Activated CD8-positive, alpha-beta T cell treated with anti-CD3 and anti-CD28 coated beads, Interleukin-2, amount 10 ng/mL, durations not matched to agents 7 days and 5 days (primary cell): ENCODE measurements at regions not wholly inside any gene's neighbourhood (a gene's known extent, or its start where the extent isn't known, plus 50 kb on each side); places are given as distances from the start of the nearest gene placed in this dataset.
"Not testable (repeated sequence)": the region's sequence is repeated elsewhere in the genome, so short reads cannot be mapped to it uniquely, and the experiment has no call there.

Source experiments
- ATAC-seq: fragments of 150-1000 bp; cut with Tn5 transposase; one replicate; pipeline ENCODE4 v1.10.0; 2021; ENCODE audit warnings: moderate library complexity
- CTCF ChIA-PET: fragments of 350-600 bp; sonication (Branson Sonifier 250); formaldehyde crosslinking; loops from one replicate; lab custom pipeline; 2021; ENCODE audit warnings: antibody characterized with exemption; lab: Charles Lee
- POLR2A ChIA-PET: fragments of 350-600 bp; sonication (Branson Sonifier 250); formaldehyde crosslinking; loops from one replicate; lab custom pipeline; 2021; ENCODE audit warnings: antibody characterized with exemption; lab: Charles Lee
- DNase-seq: peaks from one replicate; pipeline ENCODE4 v3.0.0-alpha.2; 2020
- H3K27ac Mint-ChIP-seq: one replicate; pipeline ENCODE4 v1.8.0; 2021; ENCODE audit warnings: mild to moderate bottlenecking, mixed read lengths
- H3K27me3 Mint-ChIP-seq: one replicate; pipeline ENCODE4 v1.8.0; 2021; ENCODE audit warnings: low read depth, mixed read lengths
- H3K36me3 Mint-ChIP-seq: one replicate; pipeline ENCODE4 v1.8.0; 2021; ENCODE audit warnings: low read depth, mixed read lengths
- H3K4me1 Mint-ChIP-seq: one replicate; pipeline ENCODE4 v1.8.0; 2021; ENCODE audit warnings: low read depth, mixed read lengths
- H3K4me3 Mint-ChIP-seq: one replicate; pipeline ENCODE4 v1.8.0; 2021; ENCODE audit warnings: mild to moderate bottlenecking, mixed read lengths
- H3K9me3 Mint-ChIP-seq: one replicate; pipeline ENCODE4 v1.8.0; 2022; ENCODE audit warnings: mixed read lengths; ENCODE audit not compliant: insufficient read depth

DNA sequence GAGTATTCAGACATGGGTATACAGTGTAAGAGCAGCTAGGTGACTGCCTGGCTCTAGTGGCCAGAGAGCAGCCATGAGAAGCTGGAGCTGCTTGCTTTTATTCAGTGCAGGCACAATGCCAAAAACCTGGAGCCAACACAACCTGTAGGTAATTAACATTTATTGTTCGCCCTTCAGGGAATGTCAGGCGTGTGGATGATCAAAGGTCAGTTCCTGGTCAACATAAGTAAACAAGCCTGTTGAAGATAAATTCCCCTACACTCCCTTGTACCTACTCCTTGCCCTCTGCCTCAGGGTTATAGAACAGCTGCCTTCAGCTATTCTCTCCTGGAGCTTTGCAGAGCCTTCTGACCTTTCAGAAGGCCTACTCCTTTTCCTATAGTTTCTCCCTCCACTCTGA lies 323.7 kb upstream of the PCSK5 start:
- H3K4me3 Mint-ChIP-seq, H3K36me3 Mint-ChIP-seq, ATAC-seq, H3K27ac Mint-ChIP-seq, H3K9me3 Mint-ChIP-seq, H3K27me3 Mint-ChIP-seq, DNase-seq, POLR2A ChIA-PET, CTCF ChIA-PET, H3K4me1 Mint-ChIP-seq: not testable (repeated sequence)

DNA sequence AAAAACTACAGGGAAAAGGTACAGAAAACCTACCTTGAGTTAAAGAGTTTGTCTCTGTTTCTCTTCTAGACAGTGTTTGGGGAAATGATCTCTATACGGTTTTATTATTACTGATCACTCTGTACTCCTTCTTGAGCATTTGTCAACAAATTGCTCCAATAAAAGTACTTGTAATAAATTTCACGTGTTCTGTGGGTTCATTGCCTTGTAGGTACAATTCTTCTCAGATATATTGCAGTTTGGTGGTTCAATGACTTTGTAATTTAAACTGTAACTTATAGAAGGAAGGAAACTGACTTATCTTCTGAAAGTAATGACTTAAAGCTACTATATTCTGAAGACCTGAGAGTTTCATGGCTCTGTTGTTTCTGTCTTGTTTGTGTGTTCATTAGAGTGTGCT lies 319.9 kb upstream of the PCSK5 start:
- Mint-ChIP-seq H3K4me1 (no peaks in the 10 kb centered on the region), H3K4me3 (no peak overlapping the region), H3K9me3 (no peaks in the 10 kb centered on the region), H3K36me3 (no peaks in the 10 kb centered on the region), H3K27me3 (no peaks in the 10 kb centered on the region), H3K27ac (no peak overlapping the region)
- DNase-seq = no peak
- ATAC-seq = no peak
- ChIA-PET POLR2A (no interaction called here), CTCF (no interaction called here)

- H3K9me3 Mint-ChIP-seq = no peaks in the 10 kb centered on the region
- DNase-seq (no peak), ATAC-seq (no peak)
- no peaks in the 10 kb centered on the region for H3K27me3 Mint-ChIP-seq
- ChIA-PET POLR2A (no interaction called here), CTCF (no interaction called here)
- no peak overlapping the region for H3K27ac Mint-ChIP-seq
- H3K36me3 Mint-ChIP-seq = no peaks in the 10 kb centered on the region
- H3K4me1 Mint-ChIP-seq = no peaks in the 10 kb centered on the region
- H3K4me3 Mint-ChIP-seq = no peak overlapping the region
Observed at GRCh38 chr9:75574569-75574968, 315.9 kb upstream of the PCSK5 start.

DNA sequence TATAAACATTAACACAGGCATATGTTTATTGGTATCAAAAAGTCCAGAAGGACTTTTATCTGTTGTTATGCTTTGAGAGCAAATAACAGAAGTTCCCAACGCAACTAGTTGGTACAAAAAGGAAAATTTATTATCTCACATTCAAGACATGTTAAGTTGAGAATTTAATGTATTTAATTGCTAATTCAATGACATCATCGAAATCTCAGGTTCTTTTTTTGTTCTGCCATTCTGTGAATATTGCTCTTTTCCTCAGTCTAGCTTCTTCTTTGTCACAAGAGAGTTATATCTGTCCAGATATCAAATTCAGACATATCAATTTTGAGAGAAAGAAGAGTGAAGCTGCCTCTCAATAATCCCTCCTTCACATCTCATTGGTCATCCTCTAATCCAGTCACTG lies 307.6 kb upstream of the PCSK5 start:
- POLR2A ChIA-PET = no interaction called here
- Mint-ChIP-seq H3K9me3 (no peaks in the 10 kb centered on the region), H3K36me3 (no peaks in the 10 kb centered on the region), H3K4me1 (no peaks in the 10 kb centered on the region), H3K27me3 (no peaks in the 10 kb centered on the region), H3K4me3 (no peak overlapping the region), H3K27ac (no peak overlapping the region)
- CTCF ChIA-PET = no interaction called here
- ATAC-seq = no peak
- DNase-seq = no peak

DNA sequence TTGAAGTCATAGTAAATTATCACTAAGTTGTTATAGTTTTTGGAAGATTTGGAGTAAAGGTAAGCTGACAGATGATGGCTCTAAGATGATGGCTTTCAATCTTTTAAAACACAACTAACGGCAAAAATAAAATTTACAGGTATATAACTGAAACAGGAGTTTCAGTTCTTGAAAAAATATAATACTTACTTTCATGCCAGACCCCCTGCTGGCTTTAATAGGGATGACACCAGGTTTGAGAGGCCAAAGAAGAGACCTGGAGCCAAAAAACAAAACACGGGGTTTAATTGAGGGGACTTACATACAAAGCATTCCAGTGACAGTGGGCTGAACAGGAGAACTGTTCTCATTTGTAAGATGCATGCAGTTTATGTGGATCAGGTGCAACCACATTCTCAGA lies 301.7 kb upstream of the PCSK5 start:
- DNase-seq (no peak), ATAC-seq (no peak)
- no peak overlapping the region for H3K27ac Mint-ChIP-seq
- ChIA-PET CTCF (interaction anchor here (1.8 kb wide), 1 partner anchor 11 kb away, joined by 4 read pairs; no protein-coding TSS in a partner anchor), POLR2A (no interaction called here)
- no peak overlapping the region for H3K4me3 Mint-ChIP-seq
- H3K9me3 Mint-ChIP-seq = no peaks in the 10 kb centered on the region
- no peaks in the 10 kb centered on the region for H3K4me1 Mint-ChIP-seq
- no peaks in the 10 kb centered on the region for H3K36me3 Mint-ChIP-seq
- H3K27me3 Mint-ChIP-seq = no peaks in the 10 kb centered on the region

- POLR2A ChIA-PET = no interaction called here
- no peaks in the 10 kb centered on the region for H3K27me3 Mint-ChIP-seq
- no peaks in the 10 kb centered on the region for H3K36me3 Mint-ChIP-seq
- H3K4me3 Mint-ChIP-seq = no peak overlapping the region
- H3K9me3 Mint-ChIP-seq = no peaks in the 10 kb centered on the region
- H3K27ac Mint-ChIP-seq = no peak overlapping the region
- CTCF ChIA-PET = interaction anchor here (1.3 kb wide), 1 partner anchor 23 kb away, joined by 3 read pairs; no protein-coding TSS in a partner anchor
- DNase-seq (no peak), ATAC-seq (no peak)
- H3K4me1 Mint-ChIP-seq = no peaks in the 10 kb centered on the region
Observed at GRCh38 chr9:75589497-75589896, 301.0 kb upstream of the PCSK5 start.

DNA sequence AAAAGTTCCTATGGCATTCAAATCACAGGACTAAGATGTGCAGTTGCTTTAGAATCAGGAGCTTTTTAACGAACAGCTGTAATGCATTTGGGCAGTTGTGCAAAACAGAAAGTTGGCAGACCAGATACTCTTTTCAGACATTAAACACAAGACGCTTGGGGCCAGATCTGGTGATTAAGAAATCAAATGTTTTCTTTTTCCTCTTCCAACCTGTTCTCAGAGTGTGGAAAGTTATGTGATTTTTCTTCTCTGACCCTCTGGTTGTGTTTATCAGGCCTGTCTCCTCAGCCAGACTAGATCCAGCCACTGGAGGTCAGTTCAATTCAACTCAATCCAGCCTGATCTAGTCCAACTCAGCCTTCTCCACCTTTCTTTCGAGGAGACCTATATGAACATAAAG lies 298.5 kb upstream of the PCSK5 start:
- no peak for ATAC-seq
- Mint-ChIP-seq H3K27ac (no peak overlapping the region), H3K4me3 (no peak overlapping the region), H3K27me3 (no peaks in the 10 kb centered on the region), H3K9me3 (no peaks in the 10 kb centered on the region), H3K36me3 (no peaks in the 10 kb centered on the region), H3K4me1 (no peaks in the 10 kb centered on the region)
- DNase-seq = no peak
- CTCF ChIA-PET = no interaction called here
- POLR2A ChIA-PET = no interaction called here

- H3K4me3 Mint-ChIP-seq = no peak overlapping the region
- H3K36me3 Mint-ChIP-seq = no peaks in the 10 kb centered on the region
- CTCF ChIA-PET = no interaction called here
- DNase-seq (no peak), ATAC-seq (no peak)
- no peak overlapping the region for H3K27ac Mint-ChIP-seq
- no peaks in the 10 kb centered on the region for H3K27me3 Mint-ChIP-seq
- POLR2A ChIA-PET = no interaction called here
- H3K9me3 Mint-ChIP-seq = no peaks in the 10 kb centered on the region
- no peaks in the 10 kb centered on the region for H3K4me1 Mint-ChIP-seq
Observed at GRCh38 chr9:75592586-75592985, 297.9 kb upstream of the PCSK5 start.

DNA sequence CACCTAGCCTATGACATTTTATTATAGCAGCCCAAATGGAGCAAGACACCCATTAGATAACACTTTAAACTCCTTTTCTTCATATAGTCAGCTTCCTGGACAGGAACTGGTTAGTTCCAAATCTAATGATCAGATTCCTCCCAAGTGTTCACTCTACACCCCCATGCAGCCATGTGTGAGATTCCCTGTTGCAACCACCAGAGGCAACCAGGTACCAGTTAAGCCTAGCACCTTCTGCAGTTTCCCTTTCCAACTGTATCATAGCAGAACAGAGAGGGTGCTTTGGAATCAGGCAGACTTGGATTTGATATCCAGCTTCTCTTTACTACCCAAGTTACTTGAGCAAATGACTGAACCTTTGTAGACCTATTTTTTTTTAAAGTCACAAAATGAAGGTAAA lies 296.6 kb upstream of the PCSK5 start:
- no peaks in the 10 kb centered on the region for H3K9me3 Mint-ChIP-seq
- H3K36me3 Mint-ChIP-seq = no peaks in the 10 kb centered on the region
- H3K4me1 Mint-ChIP-seq = no peaks in the 10 kb centered on the region
- ATAC-seq (no peak), DNase-seq (no peak)
- ChIA-PET POLR2A (no interaction called here), CTCF (no interaction called here)
- H3K27ac Mint-ChIP-seq = no peak overlapping the region
- H3K4me3 Mint-ChIP-seq = no peak overlapping the region
- H3K27me3 Mint-ChIP-seq = no peaks in the 10 kb centered on the region

DNA sequence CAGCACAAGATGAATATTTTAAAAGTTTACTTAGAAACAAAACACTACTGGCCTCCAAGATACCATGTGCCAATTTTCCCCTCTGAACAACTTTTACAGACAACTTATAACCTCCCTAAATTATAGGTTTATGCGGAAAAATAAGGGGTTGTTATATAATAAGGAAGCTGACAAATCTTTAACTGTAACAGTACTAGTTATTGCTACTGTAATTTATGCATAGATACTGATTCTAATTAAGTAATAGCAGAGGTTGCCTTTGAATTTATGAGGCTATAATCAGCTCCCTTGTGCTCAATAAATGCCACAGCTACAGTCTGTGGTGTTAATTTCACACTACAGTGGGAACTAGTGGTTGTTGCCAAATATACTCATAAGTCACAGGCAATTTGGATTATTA lies 291.3 kb upstream of the PCSK5 start:
- H3K27me3 Mint-ChIP-seq = no peaks in the 10 kb centered on the region
- ATAC-seq (no peak), DNase-seq (no peak)
- no peak overlapping the region for H3K27ac Mint-ChIP-seq
- no peaks in the 10 kb centered on the region for H3K9me3 Mint-ChIP-seq
- POLR2A ChIA-PET = interaction anchor here (1.0 kb wide), 1 partner anchor 23 kb away, joined by 3 read pairs; no protein-coding TSS in a partner anchor
- no peaks in the 10 kb centered on the region for H3K36me3 Mint-ChIP-seq
- CTCF ChIA-PET = interaction anchor here (1.6 kb wide), 1 partner anchor 11 kb away, joined by 4 read pairs; no protein-coding TSS in a partner anchor
- H3K4me3 Mint-ChIP-seq = no peak overlapping the region
- H3K4me1 Mint-ChIP-seq = no peaks in the 10 kb centered on the region

DNA sequence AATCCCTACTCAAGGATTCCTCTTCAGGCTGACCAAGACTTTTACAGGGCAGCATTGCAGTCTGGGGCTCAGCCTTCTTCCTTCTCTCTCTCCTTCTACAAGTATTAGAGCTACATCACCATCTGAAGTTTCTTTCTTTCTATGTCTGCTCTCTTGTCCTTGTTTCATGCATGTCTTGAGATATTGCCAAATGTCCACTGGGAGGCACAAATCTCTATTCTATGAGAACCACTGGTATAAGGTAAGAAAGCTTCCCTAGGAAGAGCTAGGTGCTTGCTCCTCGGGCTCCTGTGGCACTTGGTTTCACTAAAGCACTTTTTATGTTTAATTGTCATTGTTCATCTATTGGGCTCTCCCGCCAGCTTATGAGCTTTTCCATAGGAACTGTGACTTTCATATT lies 289.2 kb upstream of the PCSK5 start:
- CTCF ChIA-PET = interaction anchor here (1.1 kb wide), 2 partner anchors 8 to 28 kb away, joined by 3 read pairs; no protein-coding TSS in a partner anchor
- Mint-ChIP-seq H3K4me3 (no peak overlapping the region), H3K27me3 (no peaks in the 10 kb centered on the region), H3K36me3 (no peaks in the 10 kb centered on the region), H3K9me3 (no peaks in the 10 kb centered on the region), H3K27ac (no peak overlapping the region), H3K4me1 (no peaks in the 10 kb centered on the region)
- DNase-seq (no peak), ATAC-seq (no peak)
- POLR2A ChIA-PET = no interaction called here

DNA sequence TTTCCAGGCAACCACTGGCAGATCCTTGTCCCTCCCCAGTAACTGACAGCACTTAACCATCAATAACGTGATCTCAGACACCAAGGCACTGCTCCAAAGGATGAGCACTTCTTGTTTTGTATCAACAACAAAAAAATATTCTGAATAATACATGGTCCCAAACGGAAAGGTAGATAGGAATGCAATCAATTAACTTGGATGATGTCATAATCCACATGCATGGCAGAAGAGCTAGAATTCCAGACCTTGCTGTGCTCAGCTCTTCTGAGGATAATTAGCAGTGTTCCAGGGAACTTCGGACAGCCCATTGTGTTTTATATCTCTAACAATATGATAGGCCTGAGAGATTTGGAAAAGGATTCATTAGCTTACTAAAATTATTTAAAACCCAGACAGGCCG lies 288.4 kb upstream of the PCSK5 start:
- DNase-seq (no peak), ATAC-seq (no peak)
- Mint-ChIP-seq H3K9me3 (no peaks in the 10 kb centered on the region), H3K36me3 (no peaks in the 10 kb centered on the region), H3K4me3 (no peak overlapping the region), H3K4me1 (no peaks in the 10 kb centered on the region), H3K27me3 (no peaks in the 10 kb centered on the region), H3K27ac (no peak overlapping the region)
- CTCF ChIA-PET = interaction anchor here (1.1 kb wide), 1 partner anchor 29 kb away, joined by 3 read pairs; no protein-coding TSS in a partner anchor
- POLR2A ChIA-PET = no interaction called here

GRCh38 chr9:75604661-75605060 lies 285.8 kb upstream of the PCSK5 start:
- POLR2A ChIA-PET = no interaction called here
- no peak overlapping the region for H3K4me3 Mint-ChIP-seq
- H3K9me3 Mint-ChIP-seq = no peaks in the 10 kb centered on the region
- no peaks in the 10 kb centered on the region for H3K36me3 Mint-ChIP-seq
- H3K4me1 Mint-ChIP-seq = no peaks in the 10 kb centered on the region
- no peak overlapping the region for H3K27ac Mint-ChIP-seq
- CTCF ChIA-PET = no interaction called here
- no peak for ATAC-seq
- no peaks in the 10 kb centered on the region for H3K27me3 Mint-ChIP-seq
- no peak for DNase-seq
